ENCODE measurements at regions not wholly inside any gene's neighbourhood (a gene's known extent, or its start where the extent isn't known, plus 50 kb on each side); places are given as distances from the start of the nearest gene placed in this dataset.

DNA sequence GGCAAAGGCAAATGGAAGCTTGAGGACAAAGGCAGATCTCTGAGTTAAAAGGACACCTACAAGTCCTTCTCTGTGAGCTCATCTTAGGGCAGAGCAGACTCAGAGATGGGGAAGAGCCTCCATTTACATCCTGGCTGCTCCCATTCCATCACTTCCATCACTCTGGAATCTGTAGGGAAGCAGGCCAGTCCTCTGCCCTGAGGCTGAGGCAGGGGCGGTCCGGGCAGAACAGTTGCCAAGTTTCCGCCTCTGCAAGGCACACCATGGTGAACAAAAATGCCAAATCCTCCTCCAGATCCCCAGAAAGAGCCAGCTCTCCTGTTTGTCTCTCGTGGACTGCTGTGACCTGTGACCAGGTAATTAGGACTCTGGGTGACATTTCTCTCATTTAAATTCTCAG is 209.6 kb upstream of the SSTR4 start:
- TF ChIP-seq ZNF274 (IDR thresholded peaks at IDR 0.05; ENCODE audit: low read depth, low read length) (no peak), SUZ12 (IDR thresholded peaks at IDR 0.05; ENCODE audit: extremely low read depth, insufficient read depth, insufficient read length) (no peak)
